DND-41 (cell line): ENCODE measurements at regions not wholly inside any gene's neighbourhood (a gene's known extent, or its start where the extent isn't known, plus 50 kb on each side); places are given as distances from the start of the nearest gene placed in this dataset.

ENCODE experiments used
- CTCF ChIP-seq: IDR thresholded peaks from 2 replicates; pipeline ENCODE4 v1.5.1; 2012; ENCODE audit warnings: borderline replicate concordance, low read length, moderate library complexity, mild to moderate bottlenecking; ENCODE audit not compliant: poor library complexity, severe bottlenecking; ENCODE audit errors: extremely low read depth
- EZH2 ChIP-seq: IDR thresholded peaks from 3 replicates; pipeline ENCODE4 v1.6.1; 2012; ENCODE audit warnings: borderline replicate concordance, low read depth, mild to moderate bottlenecking, moderate library complexity, low read length, inconsistent platforms; ENCODE audit not compliant: severe bottlenecking

DNA sequence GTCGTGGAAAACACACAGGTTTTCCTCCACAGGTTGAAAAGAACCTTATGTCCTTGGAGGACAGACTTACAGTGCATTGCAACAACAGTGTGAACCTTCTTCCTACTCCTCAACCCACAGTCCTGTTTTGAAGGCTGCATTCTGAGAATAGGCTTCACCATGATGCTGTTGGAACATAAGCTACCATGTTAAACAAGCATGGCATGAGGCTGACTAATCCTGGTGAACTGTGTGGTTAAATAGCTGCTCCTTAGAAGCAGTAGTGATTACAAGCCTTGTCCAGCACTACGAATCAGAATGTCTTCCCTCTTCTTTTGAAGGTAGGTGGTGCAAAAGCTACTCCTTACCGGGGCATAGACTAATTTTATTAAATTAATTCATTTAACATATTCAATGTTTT is 368.5 kb upstream of the EPHA7 start:
- no peak for TF ChIP-seq CTCF
- no peak for TF ChIP-seq EZH2
